H7 (cell line): ENCODE measurements at regions not wholly inside any gene's neighbourhood (a gene's known extent, or its start where the extent isn't known, plus 50 kb on each side); places are given as distances from the start of the nearest gene placed in this dataset.
"Not testable (repeated sequence)": the region's sequence is repeated elsewhere in the genome, so short reads cannot be mapped to it uniquely, and the experiment has no call there.

Source experiments
- DNase-seq: peaks from one replicate; pipeline ENCODE4 v3.0.0; 2012
- H3K27me3 ChIP-seq: 2 replicates; pipeline ENCODE4 v1.6.0; 2011; ENCODE audit warnings: mild to moderate bottlenecking, low read length; ENCODE audit not compliant: control insufficient read depth, insufficient read depth
- H3K36me3 ChIP-seq: replicated peaks from 2 replicates; pipeline ENCODE4 v1.5.1; 2011; ENCODE audit warnings: low read length; ENCODE audit not compliant: control insufficient read depth, insufficient read depth
- H3K4me3 ChIP-seq: 2 replicates; pipeline ENCODE4 v1.5.1; 2011; ENCODE audit warnings: low read depth, mild to moderate bottlenecking, control low read depth, low read length, moderate library complexity; ENCODE audit not compliant: insufficient read depth

GRCh38 chr1:57605933-57606332, 182.1 kb upstream of the DAB1 start:
- no peaks in the 10 kb centered on the region for H3K36me3 ChIP-seq
- no peaks in the 10 kb centered on the region for H3K27me3 ChIP-seq
- DNase-seq = no peak
- no peak overlapping the region for H3K4me3 ChIP-seq

GRCh38 chr1:57603696-57604095, 179.8 kb upstream of the DAB1 start:
- DNase-seq = no peak
- H3K36me3 ChIP-seq = no peaks in the 10 kb centered on the region
- no peak overlapping the region for H3K4me3 ChIP-seq
- H3K27me3 ChIP-seq = no peaks in the 10 kb centered on the region

GRCh38 chr1:57600424-57600823, 176.6 kb upstream of the DAB1 start:
- H3K36me3 ChIP-seq = no peaks in the 10 kb centered on the region
- DNase-seq = peak; percentile 66
- H3K27me3 ChIP-seq = no peaks in the 10 kb centered on the region
- H3K4me3 ChIP-seq = no peak overlapping the region

GRCh38 chr1:57599236-57599994, 175.6 kb upstream of the DAB1 start:
- Histone ChIP-seq H3K36me3 (no peaks in the 10 kb centered on the region), H3K4me3 (no peak overlapping the region), H3K27me3 (no peaks in the 10 kb centered on the region)
- DNase-seq = no peak

- peak; percentile 30 for DNase-seq
- Histone ChIP-seq H3K27me3 (no peaks in the 10 kb centered on the region), H3K36me3 (no peaks in the 10 kb centered on the region), H3K4me3 (no peak overlapping the region)
Observed at GRCh38 chr1:57597036-57597435, 173.2 kb upstream of the DAB1 start.

GRCh38 chr1:57594002-57594401, 170.1 kb upstream of the DAB1 start:
- H3K36me3 ChIP-seq = no peaks in the 10 kb centered on the region
- DNase-seq = no peak
- H3K4me3 ChIP-seq = no peak overlapping the region
- no peaks in the 10 kb centered on the region for H3K27me3 ChIP-seq

- H3K36me3 ChIP-seq = no peaks in the 10 kb centered on the region
- H3K27me3 ChIP-seq = no peaks in the 10 kb centered on the region
- H3K4me3 ChIP-seq = no peak overlapping the region
- no peak for DNase-seq
Observed at GRCh38 chr1:57591842-57592241, 168.0 kb upstream of the DAB1 start.

- H3K27me3 ChIP-seq = no peaks in the 10 kb centered on the region
- no peak overlapping the region for H3K4me3 ChIP-seq
- no peaks in the 10 kb centered on the region for H3K36me3 ChIP-seq
- DNase-seq = no peak
Observed at GRCh38 chr1:57590978-57591377, 167.1 kb upstream of the DAB1 start.

- Histone ChIP-seq H3K27me3 (no peaks in the 10 kb centered on the region), H3K4me3 (no peak overlapping the region), H3K36me3 (no peaks in the 10 kb centered on the region)
- no peak for DNase-seq
Observed at GRCh38 chr1:57586842-57587241, 163.0 kb upstream of the DAB1 start.

- H3K36me3 ChIP-seq = no peaks in the 10 kb centered on the region
- H3K27me3 ChIP-seq = no peaks in the 10 kb centered on the region; the same call in 1 of the 2 replicates
- no peak for DNase-seq
- no peak overlapping the region for H3K4me3 ChIP-seq
Observed at GRCh38 chr1:57578680-57579079, 154.8 kb upstream of the DAB1 start.

- no peak overlapping the region for H3K4me3 ChIP-seq
- DNase-seq = no peak
- no peaks in the 10 kb centered on the region for H3K36me3 ChIP-seq
- no peaks in the 10 kb centered on the region; the same call in 1 of the 2 replicates for H3K27me3 ChIP-seq
Observed at GRCh38 chr1:57578099-57578498, 154.2 kb upstream of the DAB1 start.

GRCh38 chr1:57576756-57577155, 152.9 kb upstream of the DAB1 start:
- H3K4me3 ChIP-seq = no peak overlapping the region
- no peak for DNase-seq
- H3K36me3 ChIP-seq = no peaks in the 10 kb centered on the region

GRCh38 chr1:57572016-57572415, 148.2 kb upstream of the DAB1 start:
- DNase-seq = no peak
- H3K27me3 ChIP-seq = no peaks in the 10 kb centered on the region
- no peaks in the 10 kb centered on the region for H3K36me3 ChIP-seq
- no peak overlapping the region for H3K4me3 ChIP-seq

More at GRCh38 chr1:57576756-57577155, 152.9 kb upstream of the DAB1 start:
- H3K27me3 ChIP-seq = no peaks in the 10 kb centered on the region; the same call in 1 of the 2 replicates

- not testable (repeated sequence) for DNase-seq, H3K36me3 ChIP-seq, H3K4me3 ChIP-seq, H3K27me3 ChIP-seq
Observed at GRCh38 chr1:57558066-57558465, 134.2 kb upstream of the DAB1 start.

GRCh38 chr1:57553666-57554065, 129.8 kb upstream of the DAB1 start:
- Histone ChIP-seq H3K27me3 (no peaks in the 10 kb centered on the region), H3K36me3 (no peaks in the 10 kb centered on the region), H3K4me3 (no peak overlapping the region)
- peak; percentile 25 for DNase-seq

GRCh38 chr1:57551476-57551875, 127.6 kb upstream of the DAB1 start:
- H3K36me3 ChIP-seq = no peaks in the 10 kb centered on the region

More at GRCh38 chr1:57551476-57551875, 127.6 kb upstream of the DAB1 start:
- Histone ChIP-seq H3K4me3 (no peak overlapping the region), H3K27me3 (no peaks in the 10 kb centered on the region)
- DNase-seq = peak; percentile 22
